GM12878 (cell line): ENCODE measurements at regions not wholly inside any gene's neighbourhood (a gene's known extent, or its start where the extent isn't known, plus 50 kb on each side); places are given as distances from the start of the nearest gene placed in this dataset.

Experiments used
- ATAC-seq: fragments of 200-7000 bp; cut with Tn5 transposase; 3 replicates; pipeline ENCODE4 v1.9.1; 2020; ENCODE audit warnings: mild to moderate bottlenecking, moderate library complexity
- BruUV-seq: library from RNA; stranded (reverse); fragments of 400-500 nt; replicated peaks from 2 replicates; lab custom pipeline; 2021; lab: Mats Ljungman, UMichigan
- CTCF ChIA-PET: fragments of 300-600 bp; sonication (Branson Sonifier 250); formaldehyde crosslinking; extraction: SDS; loops from one replicate; lab custom pipeline; 2021; ENCODE audit warnings: inconsistent platforms; lab: Yijun Ruan, JAX
- POLR2A ChIA-PET: fragments of 350-600 bp; formaldehyde crosslinking; extraction: SDS; loops from one replicate; lab custom pipeline; 2021; ENCODE audit warnings: inconsistent platforms; lab: Charles Lee
- RAD21 ChIA-PET: fragments of 300-600 bp; sonication (Branson Sonifier 250); formaldehyde crosslinking; loops from one replicate; lab custom pipeline; 2023; ENCODE audit warnings: antibody characterized with exemption; ENCODE audit not compliant: unreplicated experiment; lab: Charles Lee
- SMC1A ChIA-PET: fragments of 300-600 bp; sonication (Branson Sonifier 250); formaldehyde crosslinking; loops from one replicate; lab custom pipeline; 2023; ENCODE audit not compliant: unreplicated experiment, uncharacterized antibody; lab: Charles Lee
- DNase-seq: peaks from one replicate; pipeline ENCODE4 v3.0.0-alpha.2; 2011; ENCODE audit warnings: low read depth, low spot score
- FAIRE-seq: peaks from 3 replicates; lab custom pipeline; 2011; peaks lifted over from hg19 to GRCh38; lab: Jason Lieb, UNC
- H2AFZ ChIP-seq: 2 replicates; pipeline ENCODE4 v1.6.0; 2011; ENCODE audit warnings: low read depth, low read length, control low read depth; ENCODE audit not compliant: control insufficient read depth
- H3K27ac ChIP-seq: 2 replicates; pipeline ENCODE4 v1.5.1; 2011; ENCODE audit warnings: control low read depth; ENCODE audit not compliant: control insufficient read depth, insufficient read depth
- H3K27me3 ChIP-seq, 2 experiments: replicated peaks in 1 of 2; 2 replicates each; pipeline versions ENCODE4 v1.6.0 to v1.6.1; 2011; ENCODE audit warnings: low read length in 1 of 2; ENCODE audit not compliant: control insufficient read depth in 2 of 2, insufficient read depth in 2 of 2
- H3K36me3 ChIP-seq, 2 experiments: 2 replicates each; pipeline ENCODE4 v1.5.1; 2011; ENCODE audit warnings: low read length in 1 of 2; ENCODE audit not compliant: control insufficient read depth in 2 of 2, insufficient read depth in 2 of 2
- H3K4me1 ChIP-seq: 2 replicates; pipeline ENCODE4 v1.6.1; 2011; ENCODE audit warnings: mild to moderate bottlenecking, low read length, moderate library complexity, mixed read lengths; ENCODE audit not compliant: control insufficient read depth, insufficient read depth
- H3K4me2 ChIP-seq: 2 replicates; pipeline ENCODE4 v1.6.0; 2011; ENCODE audit warnings: control low read depth; ENCODE audit not compliant: control insufficient read depth, insufficient read depth
- H3K4me3 ChIP-seq: fragments of 200-600 bp; sonication (generic); 2 replicates; pipeline ENCODE4 v1.5.1; 2016
- H3K79me2 ChIP-seq: 2 replicates; pipeline ENCODE4 v1.6.0; 2011; ENCODE audit warnings: low read length; ENCODE audit not compliant: control insufficient read depth, insufficient read depth
- H3K9ac ChIP-seq: 2 replicates; pipeline ENCODE4 v1.8.0; 2011; ENCODE audit warnings: low read length, control low read depth, mixed read lengths; ENCODE audit not compliant: control insufficient read depth, insufficient read depth
- H3K9me3 ChIP-seq: replicated peaks from 3 replicates; pipeline ENCODE4 v1.5.1; 2011; ENCODE audit warnings: mild to moderate bottlenecking, low read length; ENCODE audit not compliant: control insufficient read depth, insufficient read depth
- H4K20me1 ChIP-seq: 2 replicates; pipeline ENCODE4 v1.6.0; 2011; ENCODE audit not compliant: control insufficient read depth, insufficient read depth
- BCLAF1 ChIP-seq: fragments of 450-650 bp; IDR thresholded peaks from 2 replicates; pipeline ENCODE4 v1.6.1; 2017; ENCODE audit warnings: antibody characterized with exemption, mild to moderate bottlenecking, moderate library complexity
- CBX5 ChIP-seq: sonication (generic); IDR thresholded peaks from 2 replicates; pipeline ENCODE4 v1.6.1; 2016; ENCODE audit warnings: low read depth, moderate library complexity, mild to moderate bottlenecking, inconsistent platforms
- CHD1 ChIP-seq: IDR thresholded peaks from 2 replicates; pipeline ENCODE4 v1.6.1; 2012; ENCODE audit warnings: low read depth, low read length, improper control_type of control experiment
- E4F1 ChIP-seq: fragments of 450-650 bp; IDR thresholded peaks from 2 replicates; pipeline ENCODE4 v1.6.1; 2018; ENCODE audit warnings: borderline replicate concordance, mild to moderate bottlenecking; ENCODE audit not compliant: partially characterized antibody
- HDAC2 ChIP-seq: fragments of 200-600 bp; sonication (generic); IDR thresholded peaks from 2 replicates; pipeline ENCODE4 v1.6.1; 2017
- HDAC6 ChIP-seq: fragments of 200-600 bp; sonication (generic); IDR thresholded peaks from one replicate; pipeline ENCODE4 v1.8.0; 2017; ENCODE audit warnings: antibody characterized with exemption; ENCODE audit not compliant: unreplicated experiment
- IRF3 ChIP-seq: fragments of 450-650 bp; IDR thresholded peaks from 2 replicates; pipeline ENCODE4 v1.6.1; 2014; ENCODE audit warnings: mild to moderate bottlenecking
- IRF5 ChIP-seq: fragments of 450-650 bp; IDR thresholded peaks from 2 replicates; pipeline ENCODE4 v1.6.1; 2017; ENCODE audit warnings: borderline replicate concordance
- MLLT1 ChIP-seq: fragments of 450-650 bp; IDR thresholded peaks from 2 replicates; pipeline ENCODE4 v1.6.1; 2016; ENCODE audit warnings: mild to moderate bottlenecking
- MYC ChIP-seq: IDR thresholded peaks from 2 replicates; pipeline ENCODE4 v1.6.1; 2011; ENCODE audit warnings: mild to moderate bottlenecking, low read length, moderate library complexity, inconsistent platforms; ENCODE audit not compliant: insufficient read depth, insufficient replicate concordance, insufficient read length, severe bottlenecking
- SP1 ChIP-seq: IDR thresholded peaks from one replicate; pipeline ENCODE4 v1.6.1; 2011; ENCODE audit warnings: low read depth, low read length
- SREBF2 ChIP-seq: IDR thresholded peaks from 2 replicates; pipeline ENCODE4 v1.6.1; 2012; ENCODE audit warnings: mild to moderate bottlenecking, low read length
- SRF ChIP-seq, 2 experiments: IDR thresholded peaks; 2 replicates each; pipeline ENCODE4 v1.6.1; 2011; ENCODE audit warnings: low read depth in 2 of 2, low read length in 2 of 2, mild to moderate bottlenecking in 1 of 2, moderate library complexity in 1 of 2
- ZNF24 ChIP-seq: fragments of 450-650 bp; IDR thresholded peaks from 2 replicates; pipeline ENCODE4 v1.6.1; 2017; ENCODE audit warnings: antibody characterized with exemption, mild to moderate bottlenecking
- WGBS: methylation state at CpG from one replicate; pipeline ENCODE4 v1.1.6; 2016; ENCODE audit warnings: low lambda C conversion rate; ENCODE audit not compliant: insufficient replicate concordance, insufficient coverage; ENCODE audit errors: missing lambda C conversion rate; 5-methylcytosine and 5-hydroxymethylcytosine counted together
- in situ Hi-C: fragments of 300-500 bp; cut with MboI; formaldehyde crosslinking; loops from 9 replicates; pipeline ENCODE4 v1.14.3; 2018; ENCODE audit warnings: mixed read lengths
- intact Hi-C: fragments of 100-400 bp; cut with micrococcal nuclease; formaldehyde crosslinking; loops from one replicate; pipeline ENCODE4 v1.14.2; 2022; ENCODE audit not compliant: unreplicated experiment

GRCh38 chr3:22495241-22495640 lies 707.9 kb upstream of the UBE2E2 start:
- TF ChIP-seq CBX5, result no peak
- TF ChIP-seq SRF (IDR thresholded peaks at IDR 0.05; ENCODE audit: low read depth in 2 of 2, low read length in 2 of 2), result no peak
- no peak for TF ChIP-seq SP1
- no peak for TF ChIP-seq ZNF24
- TF ChIP-seq E4F1, result no peak
- no peak for TF ChIP-seq CHD1
- TF ChIP-seq IRF5, result no peak
- TF ChIP-seq HDAC2, result no peak
- TF ChIP-seq IRF3, result no peak
- TF ChIP-seq MLLT1, result no peak
- TF ChIP-seq MYC, result no peak
- TF ChIP-seq SREBF2, result no peak
- no peak for TF ChIP-seq HDAC6
- TF ChIP-seq BCLAF1, result no peak
- ChIA-PET SMC1A (no interaction called here), RAD21 (no interaction called here), CTCF (interaction anchor here (0.7 kb wide), 1 partner anchor 1684 kb away, joined by 3 read pairs; no protein-coding TSS in a partner anchor), POLR2A (no interaction called here)
- Histone ChIP-seq H3K27me3 (no peaks in the 10 kb centered on the region), H3K4me1 (no peaks in the 10 kb centered on the region), H3K4me2 (no peak overlapping the region), H3K9ac (no peak overlapping the region), H3K79me2 (no peaks in the 10 kb centered on the region), H3K27ac (no peak overlapping the region), H3K4me3 (no peak overlapping the region), H3K36me3 (no peaks in the 10 kb centered on the region), H4K20me1 (no peaks in the 10 kb centered on the region), H3K9me3 (no peaks in the 10 kb centered on the region), H2AFZ (no peak overlapping the region)
- FAIRE-seq, result no peak
- ATAC-seq, result no peak
- no TSS peak for BruUV-seq
- DNase-seq, result no peak
- intact Hi-C loops (no loop called here), in situ Hi-C loops (no loop called here)
- 42% methylated on average over 2 of the region's 2 CpGs for WGBS
